GM12872 (cell line): ENCODE measurements at regions not wholly inside any gene's neighbourhood (a gene's known extent, or its start where the extent isn't known, plus 50 kb on each side); places are given as distances from the start of the nearest gene placed in this dataset.

Source experiments
- TF ChIP-seq, protein P1 (sequence below): IDR thresholded peaks from 3 replicates; pipeline ENCODE4 v1.5.1; 2011; ENCODE audit warnings: low read depth, mild to moderate bottlenecking, low read length, moderate library complexity; ENCODE audit not compliant: insufficient read depth

DNA sequence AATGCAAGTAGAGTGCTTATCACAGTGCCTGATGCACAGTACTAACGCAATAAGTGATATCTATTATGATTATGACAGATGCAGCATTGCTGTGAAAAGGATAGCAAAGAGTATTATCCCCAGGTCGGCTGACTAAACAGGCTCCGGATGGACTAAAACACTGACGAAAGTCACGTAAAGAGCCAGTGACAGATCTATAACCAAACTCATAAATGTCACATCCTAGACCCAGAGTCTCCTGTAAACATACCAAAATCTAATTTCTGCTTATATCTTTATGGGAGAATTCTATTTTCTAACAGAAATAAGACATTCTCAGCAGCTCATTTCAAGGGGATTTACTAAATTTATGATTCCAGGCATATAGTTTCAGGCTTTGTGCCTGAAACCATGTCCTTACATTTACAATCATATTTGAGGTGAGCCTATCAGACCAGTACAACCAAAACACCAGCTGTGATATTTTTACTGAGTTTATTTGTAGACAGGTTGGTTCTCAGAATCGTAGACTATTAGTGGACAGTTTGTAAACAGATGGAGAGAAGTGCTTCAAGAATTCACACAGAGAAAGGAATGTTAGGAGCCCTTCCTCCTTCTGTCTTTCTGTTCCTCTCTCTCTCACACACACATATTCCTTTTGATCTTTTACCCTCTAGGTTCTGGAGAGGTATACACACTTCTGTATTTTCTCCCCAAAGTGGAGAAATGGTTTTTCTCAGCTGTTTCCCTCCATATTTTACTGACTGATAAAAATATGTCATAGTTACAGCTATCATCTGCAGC is 52.4 kb upstream of the WDR26 start:
- TF ChIP-seq, protein P1, sequence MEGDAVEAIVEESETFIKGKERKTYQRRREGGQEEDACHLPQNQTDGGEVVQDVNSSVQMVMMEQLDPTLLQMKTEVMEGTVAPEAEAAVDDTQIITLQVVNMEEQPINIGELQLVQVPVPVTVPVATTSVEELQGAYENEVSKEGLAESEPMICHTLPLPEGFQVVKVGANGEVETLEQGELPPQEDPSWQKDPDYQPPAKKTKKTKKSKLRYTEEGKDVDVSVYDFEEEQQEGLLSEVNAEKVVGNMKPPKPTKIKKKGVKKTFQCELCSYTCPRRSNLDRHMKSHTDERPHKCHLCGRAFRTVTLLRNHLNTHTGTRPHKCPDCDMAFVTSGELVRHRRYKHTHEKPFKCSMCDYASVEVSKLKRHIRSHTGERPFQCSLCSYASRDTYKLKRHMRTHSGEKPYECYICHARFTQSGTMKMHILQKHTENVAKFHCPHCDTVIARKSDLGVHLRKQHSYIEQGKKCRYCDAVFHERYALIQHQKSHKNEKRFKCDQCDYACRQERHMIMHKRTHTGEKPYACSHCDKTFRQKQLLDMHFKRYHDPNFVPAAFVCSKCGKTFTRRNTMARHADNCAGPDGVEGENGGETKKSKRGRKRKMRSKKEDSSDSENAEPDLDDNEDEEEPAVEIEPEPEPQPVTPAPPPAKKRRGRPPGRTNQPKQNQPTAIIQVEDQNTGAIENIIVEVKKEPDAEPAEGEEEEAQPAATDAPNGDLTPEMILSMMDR: no peak

DNA sequence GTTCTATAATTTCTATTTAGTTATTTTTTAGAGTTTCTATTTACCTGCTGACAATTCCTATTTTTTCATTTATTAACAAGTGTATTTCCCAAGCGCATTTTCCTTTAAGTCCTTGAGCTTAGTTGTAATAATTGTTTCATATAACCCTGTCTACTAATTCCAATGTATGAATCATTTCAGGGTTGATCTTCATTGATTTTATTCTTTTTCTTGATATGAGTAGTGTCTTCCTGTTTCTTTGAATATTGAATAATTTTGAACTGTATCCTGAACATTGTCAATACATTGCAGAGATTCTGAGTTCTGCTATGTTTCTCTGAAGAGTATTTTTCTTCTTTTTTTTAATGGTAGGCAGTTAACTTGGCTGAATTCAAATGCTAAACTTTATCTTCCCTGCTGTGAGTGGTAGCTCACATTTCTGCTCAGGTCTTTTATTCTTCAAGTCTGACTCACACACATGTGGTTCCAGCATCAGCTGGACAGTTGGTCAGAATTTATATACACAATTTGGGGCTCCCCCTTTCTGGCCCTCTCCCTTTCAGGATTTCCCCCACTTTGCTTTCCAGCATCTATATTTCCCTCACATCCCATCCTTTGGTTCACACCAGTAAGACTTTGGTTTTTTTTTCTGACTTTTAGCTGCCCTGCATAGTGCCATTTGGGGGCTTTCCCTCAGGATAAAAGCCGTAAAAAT is 54.4 kb upstream of the WDR26 start:
- TF ChIP-seq, protein P1: no peak

DNA sequence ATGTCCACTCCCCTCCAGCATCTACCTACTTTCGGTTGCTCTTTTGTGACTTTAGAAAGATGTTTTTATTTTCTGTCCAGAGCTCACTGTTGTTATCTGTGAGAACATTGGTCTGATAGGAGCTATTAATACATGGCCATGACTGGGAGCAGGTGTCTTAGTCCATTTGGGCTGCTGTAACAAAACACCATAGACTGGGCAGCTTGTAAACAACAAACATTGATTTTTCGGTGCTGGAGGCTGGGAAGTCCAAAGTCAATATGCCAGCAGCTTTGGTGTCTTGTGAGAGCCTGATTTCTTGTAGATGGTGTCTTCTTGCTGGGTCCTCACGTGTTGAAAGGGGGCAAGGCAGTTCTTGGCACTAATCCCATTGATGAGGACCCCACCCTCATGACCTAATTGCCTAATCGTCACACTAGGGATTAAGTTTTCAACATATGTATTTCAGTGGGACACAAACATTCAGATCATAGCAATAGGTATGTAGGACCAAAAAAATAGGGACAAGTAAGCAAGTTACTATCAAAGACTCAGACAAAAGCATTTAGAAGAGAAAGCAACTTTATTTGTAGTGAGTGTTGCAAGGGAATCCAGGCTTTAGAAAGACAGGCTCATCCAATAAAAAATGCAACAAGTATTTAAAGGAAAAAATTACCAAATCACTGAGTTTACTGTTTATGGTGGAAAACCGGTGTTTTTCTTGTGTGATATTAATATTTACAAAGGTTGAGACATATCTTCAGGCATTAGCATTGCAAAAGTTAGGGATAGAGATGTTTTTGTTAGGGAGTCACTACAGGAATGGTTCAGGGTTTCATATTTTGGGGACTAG is 55.2 kb upstream of the WDR26 start:
- TF ChIP-seq, protein P1: no peak

DNA sequence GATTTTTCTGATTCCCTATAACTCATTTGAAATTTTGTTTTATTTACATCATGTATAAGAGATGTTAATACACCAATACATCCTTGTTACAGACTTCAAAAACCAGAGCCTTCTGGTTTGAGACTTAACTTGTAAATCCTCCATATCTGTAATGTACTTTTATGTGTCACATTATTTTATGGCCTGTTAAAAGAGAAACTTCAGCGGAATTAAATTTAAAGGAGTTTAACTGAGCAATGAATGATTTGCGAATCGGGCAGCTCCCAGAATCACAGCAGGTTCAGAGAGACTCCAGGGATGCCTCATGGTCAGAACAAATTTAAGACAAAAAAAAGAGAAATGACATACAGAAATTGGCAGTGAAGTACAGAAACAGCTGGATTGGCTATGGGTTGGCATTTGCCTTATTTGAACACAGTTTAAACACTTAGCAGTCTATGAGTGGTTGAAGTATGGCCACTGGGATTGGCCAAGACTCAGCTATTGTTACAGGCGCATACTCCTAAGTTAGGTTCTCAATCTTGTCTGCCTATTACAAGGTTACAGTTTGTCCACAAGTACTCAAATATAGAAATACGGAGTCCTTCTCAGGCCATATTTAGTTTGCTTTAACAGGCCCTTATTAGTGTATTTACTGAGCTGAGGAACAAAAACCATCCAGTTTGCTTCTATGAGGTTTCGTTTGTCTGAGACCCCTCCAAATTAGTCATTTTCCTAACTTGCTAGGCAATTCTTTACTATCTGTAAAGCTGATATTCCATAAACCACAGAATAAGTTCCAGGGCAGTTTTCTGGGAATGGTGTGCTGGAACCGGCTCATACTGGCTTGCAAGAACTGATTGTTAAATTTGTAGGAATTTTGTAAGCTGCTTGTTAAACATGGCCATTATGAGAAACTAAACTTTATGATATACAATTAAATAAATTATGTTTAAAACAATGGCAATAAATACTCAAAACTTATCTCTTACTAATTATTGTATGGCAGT is 56.2 kb upstream of the WDR26 start:
- TF ChIP-seq, protein P1: no peak

DNA sequence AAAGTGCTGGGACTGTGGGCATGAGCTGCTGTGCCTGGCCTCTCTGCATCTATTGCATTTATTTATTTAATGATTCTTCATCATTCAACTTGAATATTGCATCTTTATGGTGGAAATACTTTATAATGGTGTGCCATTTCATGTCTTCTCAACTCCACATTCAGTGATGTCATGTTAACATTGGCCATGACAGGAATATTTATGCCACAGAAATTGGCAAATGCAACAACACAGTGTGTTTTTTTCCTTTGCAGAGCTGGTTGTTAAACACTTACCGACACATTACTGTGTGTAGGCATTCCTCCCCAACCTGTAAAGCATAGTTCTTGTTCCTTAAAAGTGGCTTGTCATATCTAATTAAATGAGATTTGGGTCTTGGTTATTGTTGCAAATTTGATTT is 57.4 kb upstream of the WDR26 start:
- TF ChIP-seq, protein P1: no peak

DNA sequence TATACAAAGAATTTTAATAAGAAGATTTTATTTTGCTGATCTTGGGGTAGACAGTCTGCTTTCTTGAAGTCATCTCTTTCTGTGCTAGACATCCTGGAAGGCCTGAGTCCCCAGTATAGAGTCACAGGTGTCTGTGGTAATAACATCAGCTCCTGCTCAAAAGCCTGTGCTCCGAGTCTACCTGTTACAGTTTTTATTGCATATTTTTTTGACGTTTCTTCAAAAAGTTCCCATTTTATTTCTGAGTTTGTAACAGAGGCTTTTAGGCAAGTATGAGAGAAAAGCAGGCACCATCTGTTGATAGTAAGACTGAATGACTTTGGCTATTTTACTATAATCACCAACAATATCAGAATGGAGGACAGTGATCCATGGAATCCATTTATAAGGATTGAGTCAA is 58.0 kb upstream of the WDR26 start:
- TF ChIP-seq, protein P1: no peak
